ENCODE measurements at regions not wholly inside any gene's neighbourhood (a gene's known extent, or its start where the extent isn't known, plus 50 kb on each side); places are given as distances from the start of the nearest gene placed in this dataset.
A peak's percentile ranks its signal among the peaks of the same experiment; 100 is the strongest.

DNA sequence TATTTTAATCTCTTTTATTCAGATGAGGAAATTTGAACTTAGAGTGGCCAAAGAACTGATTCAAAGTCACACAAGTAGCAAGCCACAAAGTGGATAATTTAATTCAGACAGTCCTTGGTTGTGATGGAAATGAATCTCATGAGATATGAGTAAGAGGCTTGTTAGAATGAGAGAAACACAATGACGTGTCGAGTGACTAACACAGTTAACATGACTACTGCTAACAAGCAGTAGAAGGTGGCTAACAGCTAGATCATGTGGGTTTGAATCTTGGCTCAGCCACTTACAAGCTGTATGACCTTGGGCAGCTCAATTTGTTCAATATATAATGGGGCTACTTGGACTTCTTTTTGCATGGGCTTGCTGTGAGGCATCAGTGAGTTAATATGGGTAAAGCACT lies 104.5 kb upstream of the LMO4 start:
- CTCF ChIA-PET, result interaction anchor here (0.7 kb wide), 1 partner anchor 68 kb away, joined by 3 read pairs; no protein-coding TSS in a partner anchor
- TF ChIP-seq, protein P1, sequence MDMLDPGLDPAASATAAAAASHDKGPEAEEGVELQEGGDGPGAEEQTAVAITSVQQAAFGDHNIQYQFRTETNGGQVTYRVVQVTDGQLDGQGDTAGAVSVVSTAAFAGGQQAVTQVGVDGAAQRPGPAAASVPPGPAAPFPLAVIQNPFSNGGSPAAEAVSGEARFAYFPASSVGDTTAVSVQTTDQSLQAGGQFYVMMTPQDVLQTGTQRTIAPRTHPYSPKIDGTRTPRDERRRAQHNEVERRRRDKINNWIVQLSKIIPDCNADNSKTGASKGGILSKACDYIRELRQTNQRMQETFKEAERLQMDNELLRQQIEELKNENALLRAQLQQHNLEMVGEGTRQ (IDR thresholded peaks at IDR 0.05; ENCODE audit: low read depth, low read length), result peak; percentile 51; the same call in 1 of the 2 replicates
- no peak for TF ChIP-seq MAZ (IDR thresholded peaks at IDR 0.05; ENCODE audit: borderline replicate concordance, low read depth, low read length)
- peak; percentile 89 for TF ChIP-seq FOS (IDR thresholded peaks at IDR 0.05; ENCODE audit: low read depth, low read length)
- TF ChIP-seq, protein P2, sequence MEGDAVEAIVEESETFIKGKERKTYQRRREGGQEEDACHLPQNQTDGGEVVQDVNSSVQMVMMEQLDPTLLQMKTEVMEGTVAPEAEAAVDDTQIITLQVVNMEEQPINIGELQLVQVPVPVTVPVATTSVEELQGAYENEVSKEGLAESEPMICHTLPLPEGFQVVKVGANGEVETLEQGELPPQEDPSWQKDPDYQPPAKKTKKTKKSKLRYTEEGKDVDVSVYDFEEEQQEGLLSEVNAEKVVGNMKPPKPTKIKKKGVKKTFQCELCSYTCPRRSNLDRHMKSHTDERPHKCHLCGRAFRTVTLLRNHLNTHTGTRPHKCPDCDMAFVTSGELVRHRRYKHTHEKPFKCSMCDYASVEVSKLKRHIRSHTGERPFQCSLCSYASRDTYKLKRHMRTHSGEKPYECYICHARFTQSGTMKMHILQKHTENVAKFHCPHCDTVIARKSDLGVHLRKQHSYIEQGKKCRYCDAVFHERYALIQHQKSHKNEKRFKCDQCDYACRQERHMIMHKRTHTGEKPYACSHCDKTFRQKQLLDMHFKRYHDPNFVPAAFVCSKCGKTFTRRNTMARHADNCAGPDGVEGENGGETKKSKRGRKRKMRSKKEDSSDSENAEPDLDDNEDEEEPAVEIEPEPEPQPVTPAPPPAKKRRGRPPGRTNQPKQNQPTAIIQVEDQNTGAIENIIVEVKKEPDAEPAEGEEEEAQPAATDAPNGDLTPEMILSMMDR (conservative IDR thresholded peaks at IDR 0.05; ENCODE audit: low read depth, low read length), result no peak
- Histone ChIP-seq H3K9me3 (ENCODE audit: control insufficient read depth, insufficient read depth, low read length) (no peaks in the 10 kb centered on the region), H3K9me1 (ENCODE audit: insufficient read depth, low read length) (peaks cover 19% of the 10 kb centered on the region), H3K14ac (replicated peaks; ENCODE audit: low read depth, low read length) (peak overlapping the region; percentile 61; the same call in 1 of the 2 replicates), H3K79me1 (ENCODE audit: low read depth in 1 of 2, low read length in 2 of 2) (no peaks in the 10 kb centered on the region), H2AK5ac (ENCODE audit: low read depth, low read length) (no peak overlapping the region), H4K8ac (ENCODE audit: low read depth in 2 of 2, low read length in 2 of 2) (peak overlapping the region in 1 of 2 experiments; percentile 75; a peak in 2 of 4 replicates), H3K27me3 (ENCODE audit: control insufficient read depth, insufficient read depth, low read length) (no peaks in the 10 kb centered on the region), H3K4me1 (ENCODE audit: control insufficient read depth, insufficient read depth, low read length) (peaks cover 13% of the 10 kb centered on the region), H4K5ac (ENCODE audit: low read depth, low read length) (no peak overlapping the region; the same call in 1 of the 2 replicates), H3K36me3 (ENCODE audit: control insufficient read depth, insufficient read depth, low read length) (no peaks in the 10 kb centered on the region), H2BK15ac (ENCODE audit: low read depth, low read length) (peak overlapping the region; percentile 81; the same call in 1 of the 3 replicates), H3K4me2 (ENCODE audit: low read depth, low read length) (no peak overlapping the region), H2AK9ac (replicated peaks; ENCODE audit: low read depth, low read length, poor library complexity) (no peak overlapping the region), H3K23ac (ENCODE audit: low read depth, low read length) (no peak overlapping the region), H2BK20ac (ENCODE audit: low read depth, low read length) (peak overlapping the region; percentile 79), H4K91ac (ENCODE audit: insufficient read depth, low read depth, low read length) (peak overlapping the region; percentile 78), H3K4me3 (ENCODE audit: insufficient read depth, low read depth, low read length) (no peak overlapping the region), H2AFZ (replicated peaks; ENCODE audit: low read length, poor library complexity) (no peak overlapping the region), H3K4ac (ENCODE audit: low read depth, low read length) (peak overlapping the region; percentile 71; the same call in 1 of the 2 replicates), H3K56ac (ENCODE audit: extremely low read depth, insufficient read depth, low read length) (no peak overlapping the region; the same call in 1 of the 2 replicates), H3K18ac (ENCODE audit: low read depth, low read length) (peak overlapping the region; percentile 84; the same call in 1 of the 2 replicates), H2BK5ac (ENCODE audit: low read depth, low read length, poor library complexity, severe bottlenecking) (peak overlapping the region; percentile 88), H3K9ac (ENCODE audit: low read depth, low read length) (no peak overlapping the region), H3K27ac (ENCODE audit: insufficient read depth, low read length) (no peak overlapping the region; the same call in 1 of the 2 replicates), H4K20me1 (ENCODE audit: insufficient read depth, low read length) (no peaks in the 10 kb centered on the region), H2BK120ac (ENCODE audit: low read depth, low read length) (peak overlapping the region; percentile 88)
- POLR2A ChIA-PET (ENCODE audit: unreplicated experiment), result no interaction called here
- in situ Hi-C loops (cut with MboI; ENCODE audit: low sequenced_read_pairs), result no loop called here
- no TSS peak for BruUV-seq (replicated peaks)
- dilution Hi-C loops (cut with HindIII; ENCODE audit: low sequenced_read_pairs, unreplicated experiment), result no loop called here
- intact Hi-C loops (cut with micrococcal nuclease), result loop anchor here (5.0 kb wide), 1 partner anchor 72 kb away; no protein-coding TSS in a partner anchor
- DNase-seq, result peak; percentile 100
- whole genome bisulfite sequencing, 2 experiments (ENCODE audit: extremely low coverage in 2 of 2, insufficient read length in 1 of 2), result no CpG with 5 or more reads among the region's 2 CpGs
- peak; percentile 67 for ATAC-seq (ENCODE audit: low read depth)

All from IMR-90 (cell line).